ENCODE measurements at regions not wholly inside any gene's neighbourhood (a gene's known extent, or its start where the extent isn't known, plus 50 kb on each side); places are given as distances from the start of the nearest gene placed in this dataset.
A peak's percentile ranks its signal among the peaks of the same experiment; 100 is the strongest.

DNA sequence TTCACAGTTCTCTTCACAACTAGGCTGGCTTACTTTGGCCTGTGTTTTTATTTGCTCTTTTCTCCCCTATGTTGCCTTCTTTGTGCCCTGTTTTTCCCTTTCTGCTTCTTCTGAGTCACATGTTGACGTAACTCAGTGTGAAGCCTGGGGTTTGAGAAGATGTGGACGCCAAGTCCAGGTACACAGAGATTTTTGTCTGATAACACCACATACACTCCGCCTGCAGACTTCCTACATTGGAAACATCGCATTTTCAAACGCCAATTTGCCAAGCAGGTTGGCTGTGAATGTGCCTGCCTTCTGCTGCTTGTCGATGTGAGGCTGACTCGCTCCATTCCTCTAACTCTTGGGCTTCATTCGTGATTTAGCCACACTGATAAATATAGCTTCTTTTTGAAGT is 62.6 kb upstream of the FN1 start (continued):
- TF ChIP-seq, protein P1, sequence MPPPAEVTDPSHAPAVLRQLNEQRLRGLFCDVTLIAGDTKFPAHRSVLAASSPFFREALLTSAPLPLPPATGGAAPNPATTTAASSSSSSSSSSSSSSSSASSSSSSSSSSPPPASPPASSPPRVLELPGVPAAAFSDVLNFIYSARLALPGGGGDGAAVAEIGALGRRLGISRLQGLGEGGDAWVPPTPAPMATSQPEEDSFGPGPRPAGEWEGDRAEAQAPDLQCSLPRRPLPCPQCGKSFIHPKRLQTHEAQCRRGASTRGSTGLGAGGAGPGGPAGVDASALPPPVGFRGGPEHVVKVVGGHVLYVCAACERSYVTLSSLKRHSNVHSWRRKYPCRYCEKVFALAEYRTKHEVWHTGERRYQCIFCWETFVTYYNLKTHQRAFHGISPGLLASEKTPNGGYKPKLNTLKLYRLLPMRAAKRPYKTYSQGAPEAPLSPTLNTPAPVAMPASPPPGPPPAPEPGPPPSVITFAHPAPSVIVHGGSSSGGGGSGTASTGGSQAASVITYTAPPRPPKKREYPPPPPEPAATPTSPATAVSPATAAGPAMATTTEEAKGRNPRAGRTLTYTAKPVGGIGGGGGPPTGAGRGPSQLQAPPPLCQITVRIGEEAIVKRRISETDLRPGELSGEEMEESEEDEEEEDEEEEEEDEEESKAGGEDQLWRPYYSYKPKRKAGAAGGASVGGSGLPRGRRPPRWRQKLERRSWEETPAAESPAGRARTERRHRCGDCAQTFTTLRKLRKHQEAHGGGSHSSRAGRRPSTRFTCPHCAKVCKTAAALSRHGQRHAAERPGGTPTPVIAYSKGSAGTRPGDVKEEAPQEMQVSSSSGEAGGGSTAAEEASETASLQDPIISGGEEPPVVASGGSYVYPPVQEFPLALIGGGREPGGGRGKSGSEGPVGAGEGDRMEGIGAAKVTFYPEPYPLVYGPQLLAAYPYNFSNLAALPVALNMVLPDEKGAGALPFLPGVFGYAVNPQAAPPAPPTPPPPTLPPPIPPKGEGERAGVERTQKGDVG (CRISPR knock-in tag; IDR thresholded peaks at IDR 0.05; ENCODE audit: borderline replicate concordance): no peak
- peak; percentile 67; the same call in 1 of the 2 replicates for TF ChIP-seq KMT2A (CRISPR knock-in tag; IDR thresholded peaks at IDR 0.05)
- no peak for TF ChIP-seq AKAP8 (CRISPR knock-in tag; IDR thresholded peaks at IDR 0.05)
- no peak for TF ChIP-seq HNRNPL (IDR thresholded peaks at IDR 0.05; ENCODE audit: low read depth, low read length)
- no peak for TF ChIP-seq UBTF (CRISPR knock-in tag; IDR thresholded peaks at IDR 0.05)
- TF ChIP-seq RCOR2 (CRISPR knock-in tag; IDR thresholded peaks at IDR 0.05): peak; percentile 59
- TF ChIP-seq PHF8 (CRISPR knock-in tag; IDR thresholded peaks at IDR 0.05): no peak
- no peak for TF ChIP-seq BHLHE40 (IDR thresholded peaks at IDR 0.05; ENCODE audit: low read length)
- TF ChIP-seq PCBP2 (optimal IDR thresholded peaks at IDR 0.05; ENCODE audit: low read depth, low read length, poor library complexity, severe bottlenecking): no peak
- TF ChIP-seq PLSCR1 (CRISPR knock-in tag; IDR thresholded peaks at IDR 0.05; ENCODE audit: borderline replicate concordance): no peak
- no peak for TF ChIP-seq SRSF1 (optimal IDR thresholded peaks at IDR 0.05; ENCODE audit: low read depth, low read length)
- no peak for TF ChIP-seq CERS6 (CRISPR knock-in tag; IDR thresholded peaks at IDR 0.05)
- 0 out of 2 replicates have a peak, but pooled peaks have one; percentile 55 for TF ChIP-seq KDM3A (CRISPR knock-in tag; IDR thresholded peaks at IDR 0.05; ENCODE audit: low read depth)
- no peak; the same call in 1 of the 2 replicates for TF ChIP-seq RXRA (CRISPR knock-in tag; IDR thresholded peaks at IDR 0.05)
- TF ChIP-seq ZFP36 (IDR thresholded peaks at IDR 0.05; ENCODE audit: borderline replicate concordance, low read depth, low read length, partially characterized antibody): no peak
- no peak for TF ChIP-seq HNF4G (IDR thresholded peaks at IDR 0.05; ENCODE audit: borderline replicate concordance, low read depth, low read length)
- no peak for TF ChIP-seq HNF4G (CRISPR knock-in tag; IDR thresholded peaks at IDR 0.05; ENCODE audit: borderline replicate concordance, low read depth)
- 0 out of 2 replicates have a peak, but pooled peaks have one; percentile 18 for TF ChIP-seq NFYB (CRISPR knock-in tag; IDR thresholded peaks at IDR 0.05)
- TF ChIP-seq KLF15 (CRISPR knock-in tag; IDR thresholded peaks at IDR 0.05; ENCODE audit: borderline replicate concordance): no peak
- TF ChIP-seq HOXD1 (CRISPR knock-in tag; IDR thresholded peaks at IDR 0.05): no peak
- TF ChIP-seq TEAD3 (CRISPR knock-in tag; optimal IDR thresholded peaks at IDR 0.05; ENCODE audit: borderline replicate concordance): peak; percentile 77
- TF ChIP-seq SMAD1 (CRISPR knock-in tag; IDR thresholded peaks at IDR 0.05; ENCODE audit: borderline replicate concordance, low read depth): no peak
- TF ChIP-seq, protein P2, sequence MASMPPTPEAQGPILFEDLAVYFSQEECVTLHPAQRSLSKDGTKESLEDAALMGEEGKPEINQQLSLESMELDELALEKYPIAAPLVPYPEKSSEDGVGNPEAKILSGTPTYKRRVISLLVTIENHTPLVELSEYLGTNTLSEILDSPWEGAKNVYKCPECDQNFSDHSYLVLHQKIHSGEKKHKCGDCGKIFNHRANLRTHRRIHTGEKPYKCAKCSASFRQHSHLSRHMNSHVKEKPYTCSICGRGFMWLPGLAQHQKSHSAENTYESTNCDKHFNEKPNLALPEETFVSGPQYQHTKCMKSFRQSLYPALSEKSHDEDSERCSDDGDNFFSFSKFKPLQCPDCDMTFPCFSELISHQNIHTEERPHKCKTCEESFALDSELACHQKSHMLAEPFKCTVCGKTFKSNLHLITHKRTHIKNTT (CRISPR knock-in tag; IDR thresholded peaks at IDR 0.05): no peak
- no peak for TF ChIP-seq ZNF225 (CRISPR knock-in tag; IDR thresholded peaks at IDR 0.05)

Data from HepG2 (cell line).